IMR-90 (cell line): ENCODE measurements at regions not wholly inside any gene's neighbourhood (a gene's known extent, or its start where the extent isn't known, plus 50 kb on each side); places are given as distances from the start of the nearest gene placed in this dataset.

Experiments used
- ATAC-seq: fragments of 200-7000 bp; cut with Tn5 transposase; 2 replicates; pipeline ENCODE4 v1.9.1; 2020; ENCODE audit warnings: low read depth, mild to moderate bottlenecking, moderate library complexity
- BruUV-seq: library from RNA; stranded (reverse); fragments of 400-500 nt; replicated peaks from 2 replicates; lab custom pipeline; 2021; lab: Mats Ljungman, UMichigan
- CTCF ChIA-PET: fragments of 300-600 bp; formaldehyde crosslinking; extraction: SDS; loops from one replicate; lab custom pipeline; 2021; ENCODE audit warnings: antibody characterized with exemption; lab: Yijun Ruan, JAX
- POLR2A ChIA-PET: fragments of 300-600 bp; sonication (Branson Sonifier 250); formaldehyde crosslinking; loops from one replicate; lab custom pipeline; 2022; ENCODE audit warnings: antibody characterized with exemption; ENCODE audit not compliant: unreplicated experiment; lab: Charles Lee
- DNase-seq: peaks from one replicate; pipeline ENCODE4 v3.0.0; 2013
- H2AFZ ChIP-seq: replicated peaks from 2 replicates; pipeline ENCODE3; 2013; ENCODE audit warnings: low read length, mild to moderate bottlenecking; ENCODE audit not compliant: poor library complexity
- H2AK5ac ChIP-seq: 2 replicates; pipeline ENCODE4 v1.6.1; 2013; ENCODE audit warnings: low read depth, low read length, inconsistent platforms
- H2AK9ac ChIP-seq: replicated peaks from 2 replicates; pipeline ENCODE3; 2013; ENCODE audit warnings: mild to moderate bottlenecking, low read depth, low read length, moderate library complexity; ENCODE audit not compliant: poor library complexity
- H2BK120ac ChIP-seq: 2 replicates; pipeline ENCODE4 v1.6.1; 2013; ENCODE audit warnings: low read depth, low read length, inconsistent platforms
- H2BK15ac ChIP-seq: 3 replicates; pipeline ENCODE4 v1.6.1; 2013; ENCODE audit warnings: low read depth, low read length, inconsistent platforms
- H2BK20ac ChIP-seq: 2 replicates; pipeline ENCODE4 v1.6.1; 2013; ENCODE audit warnings: low read depth, mild to moderate bottlenecking, inconsistent platforms, low read length, moderate library complexity
- H2BK5ac ChIP-seq: 2 replicates; pipeline ENCODE4 v1.6.1; 2013; ENCODE audit warnings: mild to moderate bottlenecking, low read depth, low read length, inconsistent platforms; ENCODE audit not compliant: poor library complexity, severe bottlenecking
- H3K14ac ChIP-seq: replicated peaks from 2 replicates; pipeline ENCODE4 v1.6.1; 2013; ENCODE audit warnings: low read depth, low read length, inconsistent platforms
- H3K18ac ChIP-seq: 2 replicates; pipeline ENCODE4 v1.6.1; 2013; ENCODE audit warnings: low read depth, low read length, control low read depth
- H3K23ac ChIP-seq: 2 replicates; pipeline ENCODE4 v1.6.1; 2013; ENCODE audit warnings: low read depth, low read length, inconsistent platforms
- H3K27ac ChIP-seq: 2 replicates; pipeline ENCODE4 v1.5.1; 2013; ENCODE audit warnings: mild to moderate bottlenecking, control low read depth, low read length; ENCODE audit not compliant: insufficient read depth
- H3K27me3 ChIP-seq: 2 replicates; pipeline ENCODE4 v1.6.1; 2013; ENCODE audit warnings: low read length; ENCODE audit not compliant: control insufficient read depth, insufficient read depth
- H3K36me3 ChIP-seq: 2 replicates; pipeline ENCODE4 v1.6.1; 2013; ENCODE audit warnings: low read length, mixed read lengths; ENCODE audit not compliant: control insufficient read depth, insufficient read depth
- H3K4ac ChIP-seq: 2 replicates; pipeline ENCODE4 v1.6.1; 2013; ENCODE audit warnings: low read depth, low read length, inconsistent platforms
- H3K4me1 ChIP-seq: 2 replicates; pipeline ENCODE4 v1.6.1; 2013; ENCODE audit warnings: low read length, mixed read lengths; ENCODE audit not compliant: control insufficient read depth, insufficient read depth
- H3K4me2 ChIP-seq: 2 replicates; pipeline ENCODE4 v1.6.1; 2013; ENCODE audit warnings: low read depth, mild to moderate bottlenecking, control low read depth, low read length, moderate library complexity
- H3K4me3 ChIP-seq: 2 replicates; pipeline ENCODE4 v1.5.1; 2013; ENCODE audit warnings: low read depth, mild to moderate bottlenecking, control low read depth, low read length, moderate library complexity; ENCODE audit not compliant: insufficient read depth
- H3K56ac ChIP-seq: 2 replicates; pipeline ENCODE4 v1.6.1; 2013; ENCODE audit warnings: low read length, inconsistent platforms; ENCODE audit not compliant: insufficient read depth; ENCODE audit errors: extremely low read depth
- H3K79me1 ChIP-seq, 2 experiments: 2 replicates each; pipeline ENCODE4 v1.6.1; 2013; ENCODE audit warnings: low read length in 2 of 2, inconsistent platforms in 1 of 2, low read depth in 1 of 2
- H3K9ac ChIP-seq: 2 replicates; pipeline ENCODE4 v1.6.1; 2013; ENCODE audit warnings: low read depth, low read length, control low read depth
- H3K9me1 ChIP-seq: 2 replicates; pipeline ENCODE4 v1.6.1; 2013; ENCODE audit warnings: low read length, inconsistent platforms; ENCODE audit not compliant: insufficient read depth
- H3K9me3 ChIP-seq: 2 replicates; pipeline ENCODE4 v1.6.1; 2013; ENCODE audit warnings: low read length; ENCODE audit not compliant: control insufficient read depth, insufficient read depth
- H4K20me1 ChIP-seq: 2 replicates; pipeline ENCODE4 v1.6.1; 2013; ENCODE audit warnings: low read length, inconsistent platforms; ENCODE audit not compliant: insufficient read depth
- H4K5ac ChIP-seq: 2 replicates; pipeline ENCODE4 v1.6.1; 2013; ENCODE audit warnings: mild to moderate bottlenecking, low read depth, low read length, control low read depth
- H4K8ac ChIP-seq, 2 experiments: 2 replicates each; pipeline ENCODE4 v1.6.1; 2013; ENCODE audit warnings: low read depth in 2 of 2, low read length in 2 of 2, control low read depth in 1 of 2, inconsistent platforms in 1 of 2
- H4K91ac ChIP-seq: 2 replicates; pipeline ENCODE4 v1.6.1; 2013; ENCODE audit warnings: low read depth, low read length, inconsistent platforms; ENCODE audit not compliant: insufficient read depth
- BHLHE40 ChIP-seq: fragments of 150-350 bp; IDR thresholded peaks from 2 replicates; pipeline ENCODE4 v1.6.1; 2016; ENCODE audit warnings: mild to moderate bottlenecking, low read depth, low read length
- CTCF ChIP-seq: conservative IDR thresholded peaks from 2 replicates; pipeline ENCODE4 v1.5.1; 2012; ENCODE audit warnings: mild to moderate bottlenecking, low read depth, low read length, improper control_type of control experiment
- MAFK ChIP-seq: IDR thresholded peaks from 2 replicates; pipeline ENCODE4 v1.6.1; 2012; ENCODE audit warnings: low read depth, low read length, improper control_type of control experiment
- MAZ ChIP-seq: IDR thresholded peaks from 2 replicates; pipeline ENCODE4 v1.6.1; 2012; ENCODE audit warnings: low read depth, mild to moderate bottlenecking, low read length, improper control_type of control experiment, moderate library complexity, borderline replicate concordance
- RFX5 ChIP-seq: IDR thresholded peaks from 2 replicates; pipeline ENCODE4 v1.8.0; 2012; ENCODE audit warnings: low read depth, mild to moderate bottlenecking, low read length, moderate library complexity
- SMC3 ChIP-seq: fragments of 150-350 bp; IDR thresholded peaks from 2 replicates; pipeline ENCODE4 v1.6.1; 2016; ENCODE audit warnings: low read depth, mild to moderate bottlenecking, antibody characterized with exemption, low read length, moderate library complexity
- USF2 ChIP-seq: fragments of 150-350 bp; IDR thresholded peaks from 2 replicates; pipeline ENCODE4 v1.6.1; 2017; ENCODE audit warnings: mild to moderate bottlenecking, antibody characterized with exemption, low read length, low read depth
- WGBS, 2 experiments: methylation state at CpG; one replicate each; pipeline versions ENCODE4 v1.1.5 to v1.1.7; 2013; ENCODE audit warnings: missing lambda C conversion rate in 2 of 2; ENCODE audit not compliant: insufficient read length in 1 of 2; ENCODE audit errors: extremely low coverage in 2 of 2; 5-methylcytosine and 5-hydroxymethylcytosine counted together
- dilution Hi-C: fragments of 300-500 bp; cut with HindIII; formaldehyde crosslinking; loops from one replicate; pipeline ENCODE4 v1.14.3; 2018; ENCODE audit warnings: low sequenced_read_pairs; ENCODE audit not compliant: unreplicated experiment
- in situ Hi-C: fragments of 300-500 bp; cut with MboI; formaldehyde crosslinking; loops from 3 replicates; pipeline ENCODE4 v1.14.3; 2019; ENCODE audit warnings: low sequenced_read_pairs, inconsistent platforms, mixed read lengths
- intact Hi-C: fragments of 100-400 bp; cut with micrococcal nuclease; formaldehyde crosslinking; loops from 2 replicates; pipeline ENCODE4 v1.10.0; 2022

GRCh38 chr1:91623020-91623419 lies 122.4 kb downstream of the CDC7 start:
- no peak for ATAC-seq
- DNase-seq: no peak
- no peak overlapping the region for H2AFZ ChIP-seq
- dilution Hi-C loops: no loop called here
- H3K79me1 ChIP-seq: no peaks in the 10 kb centered on the region
- 100% methylated on average over 2 of the region's 2 CpGs; no CpG with 5 or more reads in 1 of the 2 experiments for WGBS, 2 experiments
- H4K8ac ChIP-seq: no peak overlapping the region
- no peak overlapping the region for H3K4me3 ChIP-seq
- H4K20me1 ChIP-seq: no peaks in the 10 kb centered on the region
- no peaks in the 10 kb centered on the region for H3K9me3 ChIP-seq
- no peak overlapping the region for H3K4me2 ChIP-seq
- no peak overlapping the region for H3K23ac ChIP-seq
- intact Hi-C loops: no loop called here
- TF ChIP-seq MAFK (no peak), BHLHE40 (no peak), RFX5 (no peak), CTCF (no peak), USF2 (no peak), MAZ (no peak), SMC3 (no peak)
- H3K36me3 ChIP-seq: no peaks in the 10 kb centered on the region
- ChIA-PET CTCF (no interaction called here), POLR2A (no interaction called here)
- H4K5ac ChIP-seq: no peak overlapping the region
- H4K91ac ChIP-seq: no peak overlapping the region
- no peak overlapping the region for H2BK20ac ChIP-seq
- no peak overlapping the region for H3K27ac ChIP-seq
- no peaks in the 10 kb centered on the region for H3K4me1 ChIP-seq
- H3K9ac ChIP-seq: no peak overlapping the region
- in situ Hi-C loops: no loop called here
- no peak overlapping the region for H2BK15ac ChIP-seq
- peaks cover 5% of the 10 kb centered on the region; the same call in 1 of the 2 replicates for H3K27me3 ChIP-seq
- no peak overlapping the region for H2AK9ac ChIP-seq
- H3K56ac ChIP-seq: no peak overlapping the region
- no peak overlapping the region for H3K14ac ChIP-seq
- H3K18ac ChIP-seq: no peak overlapping the region
- no peak overlapping the region for H3K4ac ChIP-seq
- H3K9me1 ChIP-seq: no peaks in the 10 kb centered on the region
- no TSS peak for BruUV-seq
- no peak overlapping the region for H2BK5ac ChIP-seq
- H2AK5ac ChIP-seq: no peak overlapping the region
- no peak overlapping the region for H2BK120ac ChIP-seq
